HEK293 (cell line): ENCODE measurements at regions not wholly inside any gene's neighbourhood (a gene's known extent, or its start where the extent isn't known, plus 50 kb on each side); places are given as distances from the start of the nearest gene placed in this dataset.

Experiments
- BCL11A ChIP-seq: fragments of 450-650 bp; formaldehyde crosslinking; IDR thresholded peaks from 2 replicates; pipeline ENCODE4 v1.5.1; 2016; ENCODE audit warnings: low read depth, missing biosample characterization, missing genetic modification characterization
- MYNN ChIP-seq: fragments of 450-650 bp; formaldehyde crosslinking; IDR thresholded peaks from 2 replicates; pipeline ENCODE4 v1.5.1; 2016; ENCODE audit warnings: missing biosample characterization, missing genetic modification characterization, borderline replicate concordance
- SP2 ChIP-seq: fragments of 450-650 bp; formaldehyde crosslinking; IDR thresholded peaks from 2 replicates; pipeline ENCODE4 v1.5.1; 2016; ENCODE audit warnings: missing biosample characterization, missing genetic modification characterization
- TCF7L2 ChIP-seq: IDR thresholded peaks from 2 replicates; pipeline ENCODE4 v1.6.1; 2011; ENCODE audit warnings: low read depth, mild to moderate bottlenecking, inconsistent platforms, low read length, moderate library complexity, borderline replicate concordance
- YY2 ChIP-seq: fragments of 450-650 bp; formaldehyde crosslinking; IDR thresholded peaks from 2 replicates; pipeline ENCODE4 v1.5.1; 2016; ENCODE audit warnings: missing biosample characterization, missing genetic modification characterization
- ZNF24 ChIP-seq: fragments of 450-650 bp; formaldehyde crosslinking; IDR thresholded peaks from 2 replicates; pipeline ENCODE4 v1.5.1; 2016; ENCODE audit warnings: missing biosample characterization, missing genetic modification characterization
- ZNF521 ChIP-seq: fragments of 450-650 bp; formaldehyde crosslinking; IDR thresholded peaks from 2 replicates; pipeline ENCODE4 v1.5.1; 2017; ENCODE audit warnings: missing biosample characterization, mild to moderate bottlenecking, missing genetic modification characterization
- ZNF776 ChIP-seq: fragments of 450-650 bp; formaldehyde crosslinking; IDR thresholded peaks from 2 replicates; pipeline ENCODE4 v1.5.0; 2017; ENCODE audit warnings: missing biosample characterization, missing genetic modification characterization, borderline replicate concordance
- ZSCAN30 ChIP-seq: fragments of 450-650 bp; IDR thresholded peaks from 2 replicates; pipeline ENCODE4 v1.5.1; 2018; ENCODE audit warnings: missing biosample characterization, mild to moderate bottlenecking, missing genetic modification characterization, moderate library complexity
- TF ChIP-seq, protein P1 (sequence below): fragments of 450-650 bp; formaldehyde crosslinking; IDR thresholded peaks from 2 replicates; pipeline ENCODE4 v1.5.1; 2016; ENCODE audit warnings: missing biosample characterization, missing genetic modification characterization

DNA sequence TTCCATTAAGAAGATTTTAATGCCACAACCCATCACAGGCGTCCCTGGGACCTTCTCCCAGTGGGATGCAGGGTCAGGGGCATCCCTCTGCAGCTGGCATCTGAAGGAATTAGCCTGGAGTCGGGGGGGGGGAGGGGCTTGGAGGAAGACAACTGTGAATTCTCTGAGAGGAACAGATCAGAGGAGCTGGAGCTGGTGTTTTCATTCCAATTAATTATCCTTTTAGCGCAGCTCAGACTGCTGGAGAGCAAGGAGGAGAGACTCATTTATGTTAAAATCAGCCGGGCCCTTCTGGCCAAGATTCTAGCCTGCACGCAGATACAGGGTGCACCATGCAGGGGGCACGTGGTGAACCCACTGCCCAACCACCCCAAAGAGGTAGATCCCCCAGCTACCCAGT lies 116.2 kb downstream of the CHST1 start:
- TF ChIP-seq ZNF24 (tag by site-specific recombination) (no peak), ZNF521 (tag by site-specific recombination) (no peak), ZNF776 (tag by site-specific recombination) (no peak), BCL11A (no peak), YY2 (no peak), MYNN (tag by site-specific recombination) (no peak), TCF7L2 (no peak), ZSCAN30 (no peak), SP2 (no peak)
- TF ChIP-seq, protein P1, sequence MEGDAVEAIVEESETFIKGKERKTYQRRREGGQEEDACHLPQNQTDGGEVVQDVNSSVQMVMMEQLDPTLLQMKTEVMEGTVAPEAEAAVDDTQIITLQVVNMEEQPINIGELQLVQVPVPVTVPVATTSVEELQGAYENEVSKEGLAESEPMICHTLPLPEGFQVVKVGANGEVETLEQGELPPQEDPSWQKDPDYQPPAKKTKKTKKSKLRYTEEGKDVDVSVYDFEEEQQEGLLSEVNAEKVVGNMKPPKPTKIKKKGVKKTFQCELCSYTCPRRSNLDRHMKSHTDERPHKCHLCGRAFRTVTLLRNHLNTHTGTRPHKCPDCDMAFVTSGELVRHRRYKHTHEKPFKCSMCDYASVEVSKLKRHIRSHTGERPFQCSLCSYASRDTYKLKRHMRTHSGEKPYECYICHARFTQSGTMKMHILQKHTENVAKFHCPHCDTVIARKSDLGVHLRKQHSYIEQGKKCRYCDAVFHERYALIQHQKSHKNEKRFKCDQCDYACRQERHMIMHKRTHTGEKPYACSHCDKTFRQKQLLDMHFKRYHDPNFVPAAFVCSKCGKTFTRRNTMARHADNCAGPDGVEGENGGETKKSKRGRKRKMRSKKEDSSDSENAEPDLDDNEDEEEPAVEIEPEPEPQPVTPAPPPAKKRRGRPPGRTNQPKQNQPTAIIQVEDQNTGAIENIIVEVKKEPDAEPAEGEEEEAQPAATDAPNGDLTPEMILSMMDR (tag by site-specific recombination) = no peak
